ENCODE measurements at regions not wholly inside any gene's neighbourhood (a gene's known extent, or its start where the extent isn't known, plus 50 kb on each side); places are given as distances from the start of the nearest gene placed in this dataset.

- DNase-seq (ENCODE audit: extremely low spot score): no peak
- ChIA-PET CTCF (no interaction called here), POLR2A (no interaction called here)
- TF ChIP-seq CTCF (IDR thresholded peaks at IDR 0.05; ENCODE audit: control extremely low read depth, extremely low read depth, low read depth, missing control alignments): no peak
Observed at GRCh38 chr4:11013094-11013664, 328.6 kb upstream of the CLNK start.

DNA sequence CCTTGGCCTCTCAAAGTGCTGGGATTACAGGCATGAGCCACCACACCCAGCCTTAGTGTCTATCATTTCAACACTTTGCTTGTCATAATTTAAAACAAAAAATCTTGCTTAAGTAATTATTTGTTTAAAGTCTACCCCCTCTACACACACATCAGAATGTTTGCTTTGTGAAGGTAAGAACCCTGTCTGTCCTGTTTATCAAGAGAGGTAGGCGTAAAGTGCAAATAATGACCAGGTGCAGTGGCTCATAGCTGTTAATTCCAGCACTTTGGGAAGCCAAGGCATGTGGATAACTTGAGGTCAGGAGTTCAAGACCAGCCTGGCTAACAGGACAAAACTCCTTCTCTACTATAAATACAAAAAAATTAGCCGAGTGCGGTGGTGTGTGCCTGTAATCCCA is 326.7 kb upstream of the CLNK start:
- DNase-seq (ENCODE audit: extremely low spot score): no peak
- TF ChIP-seq CTCF (IDR thresholded peaks at IDR 0.05; ENCODE audit: control extremely low read depth, extremely low read depth, low read depth, missing control alignments): no peak
- ChIA-PET CTCF (no interaction called here), POLR2A (no interaction called here)

DNA sequence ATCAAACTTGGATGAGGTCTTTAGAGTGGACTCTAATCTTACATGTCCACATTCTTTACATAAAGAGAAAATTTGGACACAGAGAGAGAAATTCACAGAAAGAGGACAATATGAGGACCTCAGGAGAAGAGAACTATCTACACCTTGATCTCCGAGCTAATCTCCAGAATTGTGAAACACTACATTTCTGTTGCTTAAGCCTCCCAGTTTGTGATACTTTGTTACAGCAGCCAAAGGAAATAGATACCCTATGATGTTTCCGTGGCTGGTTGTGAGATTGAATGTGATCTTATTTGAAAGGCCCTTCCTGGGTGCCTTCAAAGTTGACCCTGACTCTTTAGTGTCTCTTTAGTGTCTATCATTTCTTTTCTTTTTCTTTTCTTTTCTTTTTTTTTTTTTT is 326.1 kb upstream of the CLNK start:
- no peak for TF ChIP-seq CTCF (IDR thresholded peaks at IDR 0.05; ENCODE audit: control extremely low read depth, extremely low read depth, low read depth, missing control alignments)
- POLR2A ChIA-PET: no interaction called here
- no peak for DNase-seq (ENCODE audit: extremely low spot score)
- CTCF ChIA-PET: no interaction called here

- ChIA-PET POLR2A (no interaction called here), CTCF (interaction anchor here (0.7 kb wide), 1 partner anchor 30 kb away, joined by 3 read pairs; no protein-coding TSS in a partner anchor)
- DNase-seq (ENCODE audit: extremely low spot score): no peak
- no peak for TF ChIP-seq CTCF (IDR thresholded peaks at IDR 0.05; ENCODE audit: control extremely low read depth, extremely low read depth, low read depth, missing control alignments)
Observed at GRCh38 chr4:11009281-11009680, 324.7 kb upstream of the CLNK start.

DNA sequence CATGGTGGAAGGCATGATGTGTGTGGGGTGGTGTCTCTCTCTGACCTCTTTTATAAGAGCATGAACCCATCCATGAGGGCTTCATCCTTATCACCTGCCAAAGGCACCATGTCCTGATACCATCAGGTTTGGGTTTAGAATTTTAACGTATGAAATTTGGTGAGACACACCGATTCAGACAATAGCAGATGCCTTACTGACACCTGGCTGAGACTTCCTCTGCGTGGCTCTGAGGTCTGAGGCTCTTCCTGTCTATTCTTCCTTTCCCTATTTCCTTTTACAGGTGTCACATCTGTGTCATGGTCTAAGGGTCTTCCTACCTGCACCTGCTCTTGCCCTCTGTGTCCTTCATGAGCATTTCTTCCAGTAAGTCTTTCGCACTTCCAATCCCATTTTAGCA is 320.7 kb upstream of the CLNK start:
- no peak for DNase-seq (ENCODE audit: extremely low spot score)
- ChIA-PET POLR2A (no interaction called here), CTCF (interaction anchor here (1.1 to 1.2 kb wide), 2 partner anchors 16 to 17 kb away, joined by 3 read pairs; no protein-coding TSS in a partner anchor)
- TF ChIP-seq CTCF (IDR thresholded peaks at IDR 0.05; ENCODE audit: control extremely low read depth, extremely low read depth, low read depth, missing control alignments): no peak

DNA sequence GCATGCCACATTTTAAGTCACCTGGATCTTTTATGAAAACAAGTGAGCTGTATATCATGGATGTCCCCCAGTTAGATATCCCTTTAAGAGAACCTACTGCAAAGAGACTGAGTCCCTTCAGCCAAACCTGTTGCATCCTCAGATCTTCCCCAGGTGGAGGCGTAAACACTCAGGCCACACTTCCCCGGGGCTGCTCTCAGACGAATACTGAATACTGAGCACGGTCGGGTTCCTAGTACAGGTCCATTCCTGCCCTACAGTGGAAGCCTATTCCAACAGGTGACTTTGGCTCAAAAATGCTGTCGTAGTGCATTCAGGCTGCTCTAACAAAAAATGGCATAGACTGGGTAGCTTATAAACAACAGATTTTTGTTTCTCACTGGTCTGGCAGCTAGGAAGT is 320.2 kb upstream of the CLNK start:
- CTCF ChIA-PET: interaction anchor here (1.1 to 1.2 kb wide), 2 partner anchors 16 to 18 kb away, joined by 3 read pairs; no protein-coding TSS in a partner anchor
- DNase-seq (ENCODE audit: extremely low spot score): no peak
- POLR2A ChIA-PET: no interaction called here
- no peak for TF ChIP-seq CTCF (IDR thresholded peaks at IDR 0.05; ENCODE audit: control extremely low read depth, extremely low read depth, low read depth, missing control alignments)

- TF ChIP-seq CTCF (IDR thresholded peaks at IDR 0.05; ENCODE audit: control extremely low read depth, extremely low read depth, low read depth, missing control alignments): no peak
- ChIA-PET CTCF (no interaction called here), POLR2A (no interaction called here)
- DNase-seq (ENCODE audit: extremely low spot score): no peak
Observed at GRCh38 chr4:11002961-11003360, 318.4 kb upstream of the CLNK start.
